CD4-positive, alpha-beta T cell (primary cell): ENCODE measurements at regions not wholly inside any gene's neighbourhood (a gene's known extent, or its start where the extent isn't known, plus 50 kb on each side); places are given as distances from the start of the nearest gene placed in this dataset.
A peak's percentile ranks its signal among the peaks of the same experiment; 100 is the strongest.

Source experiments
- ATAC-seq: fragments of 200-7000 bp; cut with Tn5 transposase; one replicate; pipeline ENCODE4 v1.10.0; 2022; ENCODE audit warnings: mild to moderate bottlenecking; ENCODE audit not compliant: poor library complexity
- CTCF ChIA-PET: fragments of 350-600 bp; sonication (Branson Sonifier 250); formaldehyde crosslinking; loops from one replicate; lab custom pipeline; 2021; ENCODE audit warnings: antibody characterized with exemption, inconsistent platforms; lab: Charles Lee
- POLR2A ChIA-PET: fragments of 350-600 bp; sonication (Branson Sonifier 250); formaldehyde crosslinking; loops from one replicate; lab custom pipeline; 2021; ENCODE audit warnings: antibody characterized with exemption, inconsistent platforms; lab: Charles Lee
- DNase-seq, 14 experiments: peaks; one replicate each; pipeline ENCODE4 v3.0.0-alpha.2; 2013 to 2020; ENCODE audit warnings: mixed read lengths in 2 of 14
- H3K27ac ChIP-seq, 2 donors: one replicate each; pipeline versions ENCODE4 v1.5.1 to v1.7.0; 2013; ENCODE audit warnings: low read length in 2 of 2, low read depth in 1 of 2, mild to moderate bottlenecking in 1 of 2
- H3K27me3 ChIP-seq, 2 experiments: 1 replicate in 1 of 2; 2 replicates in 1 of 2; pipeline versions ENCODE4 v1.6.1 to v1.7.0; 2013; ENCODE audit warnings: low read length in 2 of 2, control low read depth in 1 of 2, mild to moderate bottlenecking in 1 of 2, moderate library complexity in 1 of 2; ENCODE audit not compliant: insufficient read depth in 2 of 2, control insufficient read depth in 1 of 2
- H3K36me3 ChIP-seq: one replicate; pipeline ENCODE4 v1.6.1; 2013; ENCODE audit warnings: low read length, control low read depth; ENCODE audit not compliant: insufficient read depth
- H3K4me1 ChIP-seq: one replicate; pipeline ENCODE4 v1.6.1; 2013; ENCODE audit warnings: low read length, control low read depth; ENCODE audit not compliant: insufficient read depth
- H3K4me3 ChIP-seq: one replicate; pipeline ENCODE4 v1.5.1; 2013; ENCODE audit warnings: mild to moderate bottlenecking, low read length, moderate library complexity
- H3K9me3 ChIP-seq, 2 experiments: 1 replicate in 1 of 2; 2 replicates in 1 of 2; pipeline versions ENCODE4 v1.6.1 to v1.7.0; 2013; ENCODE audit warnings: low read length in 2 of 2, mild to moderate bottlenecking in 2 of 2, control low read depth in 1 of 2, moderate library complexity in 1 of 2; ENCODE audit not compliant: control insufficient read depth in 1 of 2, insufficient read depth in 1 of 2
- H3K27ac Mint-ChIP-seq: one replicate; pipeline ENCODE4 v1.8.0; 2020; ENCODE audit warnings: mixed read lengths
- H3K27me3 Mint-ChIP-seq: one replicate; pipeline ENCODE4 v1.8.0; 2021; ENCODE audit warnings: mixed read lengths
- H3K36me3 Mint-ChIP-seq: one replicate; pipeline ENCODE4 v1.8.0; 2021; ENCODE audit warnings: low read depth, mixed read lengths
- H3K4me1 Mint-ChIP-seq: one replicate; pipeline ENCODE4 v1.8.0; 2021; ENCODE audit warnings: low read depth, mixed read lengths
- H3K4me3 Mint-ChIP-seq: one replicate; pipeline ENCODE4 v1.8.0; 2020; ENCODE audit warnings: mild to moderate bottlenecking, mixed read lengths
- H3K9me3 Mint-ChIP-seq: one replicate; pipeline ENCODE4 v1.8.0; 2020; ENCODE audit warnings: mixed read lengths
- intact Hi-C, 2 experiments: fragments of 100-400 bp; cut with DNase I in 1 of 2; cut with micrococcal nuclease in 1 of 2; formaldehyde crosslinking; loops; one replicate each; pipeline versions ENCODE4 v1.15.1 to v1.9.0; 2023 to 2025; cut with DNase I, micrococcal nuclease
- TF ChIP-seq, protein P1 (sequence below): fragments of 200-600 bp; IDR thresholded peaks from one replicate; pipeline ENCODE4 v1.8.0; 2022; ENCODE audit warnings: antibody characterized with exemption, mild to moderate bottlenecking

GRCh38 chr6:141482796-141483597, 649.7 kb upstream of the GJE1 start:
- POLR2A ChIA-PET = interaction anchor here (1.2 to 1.3 kb wide), 3 partner anchors 21 to 79 kb away, joined by 3 to 7 read pairs (median 3); no protein-coding TSS in a partner anchor
- Histone ChIP-seq H3K36me3 (no peaks in the 10 kb centered on the region), H3K27me3 (no peaks in the 10 kb centered on the region), H3K9me3 (no peaks in the 10 kb centered on the region), H3K4me3 (peak overlapping the region; percentile 36), H3K4me1 (peaks cover 13% of the 10 kb centered on the region), H3K27ac (peak overlapping the region; percentile 39 to 51)
- Mint-ChIP-seq H3K4me1 (peaks cover 39% of the 10 kb centered on the region), H3K27ac (peak overlapping the region; percentile 87), H3K36me3 (no peaks in the 10 kb centered on the region), H3K4me3 (peak overlapping the region; percentile 84), H3K9me3 (no peaks in the 10 kb centered on the region), H3K27me3 (no peaks in the 10 kb centered on the region)
- intact Hi-C loops = no loop called here
- CTCF ChIA-PET = interaction anchor here (0.6 to 1.5 kb wide), 3 partner anchors 14 to 35 kb away, joined by 3 read pairs; no protein-coding TSS in a partner anchor
- DNase-seq = peak in 3 of 14 experiments; percentile 22 to 57 (median 25)
- no peak for ATAC-seq
- TF ChIP-seq, protein P1, sequence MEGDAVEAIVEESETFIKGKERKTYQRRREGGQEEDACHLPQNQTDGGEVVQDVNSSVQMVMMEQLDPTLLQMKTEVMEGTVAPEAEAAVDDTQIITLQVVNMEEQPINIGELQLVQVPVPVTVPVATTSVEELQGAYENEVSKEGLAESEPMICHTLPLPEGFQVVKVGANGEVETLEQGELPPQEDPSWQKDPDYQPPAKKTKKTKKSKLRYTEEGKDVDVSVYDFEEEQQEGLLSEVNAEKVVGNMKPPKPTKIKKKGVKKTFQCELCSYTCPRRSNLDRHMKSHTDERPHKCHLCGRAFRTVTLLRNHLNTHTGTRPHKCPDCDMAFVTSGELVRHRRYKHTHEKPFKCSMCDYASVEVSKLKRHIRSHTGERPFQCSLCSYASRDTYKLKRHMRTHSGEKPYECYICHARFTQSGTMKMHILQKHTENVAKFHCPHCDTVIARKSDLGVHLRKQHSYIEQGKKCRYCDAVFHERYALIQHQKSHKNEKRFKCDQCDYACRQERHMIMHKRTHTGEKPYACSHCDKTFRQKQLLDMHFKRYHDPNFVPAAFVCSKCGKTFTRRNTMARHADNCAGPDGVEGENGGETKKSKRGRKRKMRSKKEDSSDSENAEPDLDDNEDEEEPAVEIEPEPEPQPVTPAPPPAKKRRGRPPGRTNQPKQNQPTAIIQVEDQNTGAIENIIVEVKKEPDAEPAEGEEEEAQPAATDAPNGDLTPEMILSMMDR = no peak

DNA sequence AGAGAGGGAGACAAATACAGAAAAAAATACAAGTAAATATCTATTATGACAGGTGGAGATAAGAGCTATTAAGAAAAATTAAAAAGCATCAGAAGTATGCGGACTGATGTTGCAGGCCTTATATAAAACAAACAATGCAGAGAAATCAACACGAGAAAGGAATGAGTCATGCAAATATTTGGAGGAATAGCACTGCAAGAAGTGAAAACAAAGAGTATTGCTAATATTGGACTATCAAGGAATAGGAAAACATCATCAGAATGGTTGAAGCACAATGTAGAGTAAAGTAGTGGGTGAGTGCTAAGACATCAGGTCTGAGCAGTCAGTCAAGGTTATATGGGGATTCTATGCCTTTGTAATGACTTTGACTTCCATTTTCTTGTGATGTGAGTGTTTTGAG, 657.5 kb upstream of the GJE1 start:
- H3K4me3 Mint-ChIP-seq = no peak overlapping the region
- Histone ChIP-seq H3K27ac (no peak overlapping the region), H3K4me1 (peaks cover 2% of the 10 kb centered on the region), H3K36me3 (no peaks in the 10 kb centered on the region), H3K27me3 (no peaks in the 10 kb centered on the region), H3K4me3 (no peak overlapping the region), H3K9me3 (no peaks in the 10 kb centered on the region)
- ATAC-seq (no peak), DNase-seq (no peak)
- H3K36me3 Mint-ChIP-seq = no peaks in the 10 kb centered on the region
- TF ChIP-seq, protein P1 = no peak
- no peaks in the 10 kb centered on the region for H3K27me3 Mint-ChIP-seq
- H3K4me1 Mint-ChIP-seq = no peaks in the 10 kb centered on the region
- ChIA-PET CTCF (no interaction called here), POLR2A (no interaction called here)
- H3K9me3 Mint-ChIP-seq = no peaks in the 10 kb centered on the region
- intact Hi-C loops = no loop called here
- H3K27ac Mint-ChIP-seq = no peak overlapping the region

DNA sequence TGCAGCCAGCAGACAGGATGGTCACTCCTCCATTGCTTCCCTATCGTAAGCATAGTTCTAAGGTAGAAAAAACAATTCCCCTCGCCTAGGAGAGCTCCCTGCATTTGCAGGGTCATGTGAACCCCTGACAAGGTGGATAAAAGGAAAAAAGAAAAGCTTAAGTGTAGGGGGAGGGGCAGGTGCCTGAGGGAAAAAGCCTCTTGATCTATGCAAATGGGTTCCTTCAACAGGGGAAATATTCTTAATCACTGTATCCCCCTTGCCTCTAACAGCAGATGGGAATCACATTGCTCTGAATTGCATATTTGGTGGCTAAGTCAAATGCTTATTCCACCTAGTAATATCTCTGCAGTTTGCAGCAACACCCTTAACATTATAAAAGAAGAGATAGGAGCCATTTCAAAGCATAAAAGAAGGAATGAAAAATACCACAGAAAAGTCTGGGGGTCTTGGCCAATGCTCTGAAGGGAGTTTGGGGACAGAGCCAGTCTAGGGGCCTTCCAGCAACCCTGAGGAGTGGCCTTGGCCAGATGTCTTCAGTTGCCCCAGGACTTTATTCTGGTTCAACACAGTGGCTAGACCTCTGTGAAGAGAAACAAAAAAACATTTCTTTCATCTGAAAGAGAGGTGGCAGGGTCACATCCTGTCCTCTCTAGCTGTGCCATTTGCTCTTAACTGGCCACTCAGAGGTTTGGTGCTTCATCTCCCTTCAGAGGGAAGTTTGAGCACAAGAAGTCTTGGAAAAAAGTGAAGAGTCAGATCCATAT, 660.4 kb upstream of the GJE1 start:
- Histone ChIP-seq H3K27me3 (no peaks in the 10 kb centered on the region), H3K4me1 (peaks cover 2% of the 10 kb centered on the region), H3K36me3 (no peaks in the 10 kb centered on the region), H3K9me3 (no peaks in the 10 kb centered on the region), H3K4me3 (no peak overlapping the region), H3K27ac (no peak overlapping the region)
- H3K4me3 Mint-ChIP-seq = no peak overlapping the region
- TF ChIP-seq, protein P1 = no peak
- ATAC-seq = no peak
- intact Hi-C loops = no loop called here
- no peak overlapping the region for H3K27ac Mint-ChIP-seq
- no peaks in the 10 kb centered on the region for H3K4me1 Mint-ChIP-seq
- POLR2A ChIA-PET = no interaction called here
- H3K27me3 Mint-ChIP-seq = no peaks in the 10 kb centered on the region
- no peak for DNase-seq
- CTCF ChIA-PET = no interaction called here
- no peaks in the 10 kb centered on the region for H3K36me3 Mint-ChIP-seq
- H3K9me3 Mint-ChIP-seq = no peaks in the 10 kb centered on the region
